HepG2 (cell line): ENCODE measurements at regions not wholly inside any gene's neighbourhood (a gene's known extent, or its start where the extent isn't known, plus 50 kb on each side); places are given as distances from the start of the nearest gene placed in this dataset.

ENCODE experiments used
- ATAC-seq: fragments of 200-7000 bp; cut with Tn5 transposase; 3 replicates; pipeline ENCODE4 v1.9.1; 2020; ENCODE audit warnings: mild to moderate bottlenecking, moderate library complexity
- BruUV-seq: library from RNA; stranded (reverse); fragments of 400-500 nt; replicated peaks from 2 replicates; lab custom pipeline; 2021; lab: Mats Ljungman, UMichigan
- CTCF ChIA-PET: fragments of 300-600 bp; formaldehyde crosslinking; extraction: SDS; loops from one replicate; lab custom pipeline; 2021; ENCODE audit warnings: low total read pairs, inconsistent platforms, low intra/inter-chr PET ratio; lab: Yijun Ruan, JAX
- POLR2A ChIA-PET: fragments of 350-600 bp; sonication (Branson Sonifier 250); formaldehyde crosslinking; loops from one replicate; lab custom pipeline; 2020; ENCODE audit warnings: antibody characterized with exemption, inconsistent platforms; lab: Yijun Ruan, JAX
- DNase-seq: peaks from one replicate; pipeline ENCODE4 v3.0.0-alpha.2; 2015; ENCODE audit warnings: low spot score
- FAIRE-seq: peaks from 3 replicates; lab custom pipeline; 2011; peaks lifted over from hg19 to GRCh38; lab: Jason Lieb, UNC
- H2AFZ ChIP-seq: one replicate; pipeline ENCODE4 v1.6.1; 2011; ENCODE audit warnings: low read length, inconsistent platforms
- H3K27ac ChIP-seq: fragments of 300-600 bp; 3 replicates; pipeline ENCODE4 v1.8.0; 2011; ENCODE audit warnings: mixed run types, mild to moderate bottlenecking, mixed read lengths, low read length, inconsistent platforms; ENCODE audit not compliant: insufficient read depth; ENCODE audit errors: extremely low read length
- H3K27me3 ChIP-seq, 2 experiments: fragments of 200-600 bp in 1 of 2; 2 replicates in 1 of 2; 3 replicates in 1 of 2; pipeline versions ENCODE4 v1.6.0 to v1.8.0; 2011; ENCODE audit warnings: low read length in 2 of 2, mild to moderate bottlenecking in 2 of 2, moderate library complexity in 2 of 2, inconsistent platforms in 1 of 2; ENCODE audit not compliant: insufficient read depth in 2 of 2, control insufficient read depth in 1 of 2
- H3K36me3 ChIP-seq, 2 experiments: fragments of 200-600 bp in 1 of 2; replicated peaks in 1 of 2; 2 replicates in 1 of 2; 3 replicates in 1 of 2; pipeline versions ENCODE4 v1.5.1 to v1.8.0; 2011; ENCODE audit warnings: low read length in 2 of 2, inconsistent platforms in 1 of 2; ENCODE audit not compliant: insufficient read depth in 2 of 2, control insufficient read depth in 1 of 2
- H3K4me1 ChIP-seq: 2 replicates; pipeline ENCODE4 v1.5.1; 2012; ENCODE audit warnings: low read length, inconsistent platforms; ENCODE audit not compliant: insufficient read depth
- H3K4me2 ChIP-seq: 2 replicates; pipeline ENCODE4 v1.6.0; 2011; ENCODE audit warnings: low read depth, low read length, inconsistent platforms
- H3K4me3 ChIP-seq, 3 experiments: fragments of 200-600 bp in 1 of 3; sonication (generic), shearing (Covaris generic) in 1 of 3; replicated peaks in 1 of 3; 2 replicates each; pipeline ENCODE4 v1.5.1; 2011 to 2016; ENCODE audit warnings: low read length in 3 of 3, inconsistent platforms in 2 of 3, low read depth in 2 of 3, mild to moderate bottlenecking in 2 of 3, control low read depth in 1 of 3, mixed read lengths in 1 of 3; ENCODE audit not compliant: insufficient read depth in 1 of 3
- H3K79me2 ChIP-seq: one replicate; pipeline ENCODE4 v1.6.1; 2011; ENCODE audit warnings: low read length, inconsistent platforms; ENCODE audit not compliant: insufficient read depth
- H3K9ac ChIP-seq: 2 replicates; pipeline ENCODE4 v1.6.0; 2011; ENCODE audit warnings: mild to moderate bottlenecking, low read depth, low read length, inconsistent platforms; ENCODE audit not compliant: insufficient read depth
- H3K9me3 ChIP-seq: 2 replicates; pipeline ENCODE4 v1.5.1; 2012; ENCODE audit warnings: mild to moderate bottlenecking, low read length
- H4K20me1 ChIP-seq: 2 replicates; pipeline ENCODE4 v1.6.0; 2011; ENCODE audit warnings: inconsistent platforms, mild to moderate bottlenecking, low read length, moderate library complexity; ENCODE audit not compliant: insufficient read depth
- ATF6 ChIP-seq: sonication (generic); formaldehyde crosslinking; conservative IDR thresholded peaks from 2 replicates; pipeline ENCODE4 v1.4.0; 2020; ENCODE audit warnings: missing genetic modification reagents
- HOXA9 ChIP-seq: sonication (generic); formaldehyde crosslinking; IDR thresholded peaks from 2 replicates; pipeline ENCODE4 v1.8.1; 2022; ENCODE audit warnings: missing genetic modification reagents, mild to moderate bottlenecking, moderate library complexity, borderline replicate concordance
- PAWR ChIP-seq: sonication (generic); formaldehyde crosslinking; IDR thresholded peaks from 2 replicates; pipeline ENCODE4 v1.4.0; 2020; ENCODE audit warnings: missing genetic modification reagents, mild to moderate bottlenecking, borderline replicate concordance
- RBM22 ChIP-seq: fragments of 200-400 bp; formaldehyde crosslinking; optimal IDR thresholded peaks from 2 replicates; pipeline ENCODE3; 2017; ENCODE audit warnings: mild to moderate bottlenecking, low read length, moderate library complexity
- SCMH1 ChIP-seq: sonication (generic); formaldehyde crosslinking; IDR thresholded peaks from 2 replicates; pipeline ENCODE4 v1.9.0; 2021; ENCODE audit warnings: missing genetic modification reagents, mild to moderate bottlenecking, borderline replicate concordance
- SIN3A ChIP-seq: IDR thresholded peaks from 2 replicates; pipeline ENCODE4 v1.6.1; 2011; ENCODE audit warnings: low read depth, mild to moderate bottlenecking, control low read depth, low read length, borderline replicate concordance
- SNAI1 ChIP-seq: sonication (generic); formaldehyde crosslinking; IDR thresholded peaks from 2 replicates; pipeline ENCODE4 v1.5.0; 2020; ENCODE audit warnings: mild to moderate bottlenecking, missing genetic modification reagents, borderline replicate concordance
- TERF1 ChIP-seq: sonication (generic); formaldehyde crosslinking; IDR thresholded peaks from 2 replicates; pipeline ENCODE4 v1.8.0; 2022; ENCODE audit warnings: mild to moderate bottlenecking, missing genetic modification reagents, moderate library complexity
- ZBTB46 ChIP-seq: sonication (generic); formaldehyde crosslinking; IDR thresholded peaks from 2 replicates; pipeline ENCODE4 v1.4.0; 2020; ENCODE audit warnings: mild to moderate bottlenecking, missing genetic modification reagents, borderline replicate concordance
- ZNF761 ChIP-seq: sonication (generic); formaldehyde crosslinking; conservative IDR thresholded peaks from 2 replicates; pipeline ENCODE4 v1.4.0; 2020; ENCODE audit warnings: mild to moderate bottlenecking, missing genetic modification reagents
- WGBS: methylation state at CpG from one replicate; pipeline ENCODE4 v1.1.6; 2017; ENCODE audit warnings: low lambda C conversion rate; 5-methylcytosine and 5-hydroxymethylcytosine counted together
- in situ Hi-C: cut with HindIII; loops from 2 replicates; pipeline ENCODE4 v1.10.0; 2017; ENCODE audit warnings: low pct_unique_long_range_greater_than_20kb; ENCODE audit not compliant: extremely low pct_ligation_motif_present
- intact Hi-C: fragments of 100-400 bp; cut with micrococcal nuclease; formaldehyde crosslinking; loops from one replicate; pipeline ENCODE4 v1.10.0; 2022; ENCODE audit not compliant: unreplicated experiment
- TF ChIP-seq, protein P1 (sequence below): sonication (generic); formaldehyde crosslinking; IDR thresholded peaks from 2 replicates; pipeline ENCODE4 v1.8.1; 2023; ENCODE audit warnings: mild to moderate bottlenecking, missing genetic modification reagents, borderline replicate concordance
- TF ChIP-seq, protein P2 (sequence below): sonication (generic); formaldehyde crosslinking; IDR thresholded peaks from 2 replicates; pipeline ENCODE4 v1.8.1; 2023; ENCODE audit warnings: missing genetic modification reagents, inconsistent platforms, borderline replicate concordance

DNA sequence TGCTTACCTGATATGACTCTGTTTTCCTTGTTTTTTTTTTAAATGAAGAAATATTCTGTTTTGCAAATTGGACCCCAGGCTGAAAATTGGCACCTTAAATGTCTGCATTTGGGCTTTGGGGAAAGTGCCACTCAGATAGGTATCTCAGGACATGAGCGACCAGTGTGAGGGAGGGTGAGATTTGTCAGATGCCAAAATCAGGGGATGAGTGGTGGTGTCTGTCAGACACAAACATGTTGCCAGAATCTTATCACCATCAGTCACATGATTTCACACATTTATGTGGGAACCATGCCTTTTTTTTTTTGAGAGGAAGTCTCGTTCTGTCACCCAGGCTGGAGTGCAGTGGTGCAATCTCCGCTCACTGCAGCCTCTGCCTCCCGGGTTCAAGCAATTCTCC, 75.6 kb upstream of the OSBPL11 start:
- TF ChIP-seq SCMH1 (CRISPR knock-in tag) (no peak), SIN3A (no peak), HOXA9 (CRISPR knock-in tag) (no peak), PAWR (CRISPR knock-in tag) (no peak), ZBTB46 (CRISPR knock-in tag) (no peak), ATF6 (CRISPR knock-in tag) (no peak), RBM22 (no peak), SNAI1 (CRISPR knock-in tag) (no peak), TERF1 (CRISPR knock-in tag) (no peak), ZNF761 (no peak)
- TF ChIP-seq, protein P1, sequence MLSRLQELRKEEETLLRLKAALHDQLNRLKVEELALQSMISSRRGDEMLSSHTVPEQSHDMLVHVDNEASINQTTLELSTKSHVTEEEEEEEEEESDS (CRISPR knock-in tag), result no peak
- TF ChIP-seq, protein P2, sequence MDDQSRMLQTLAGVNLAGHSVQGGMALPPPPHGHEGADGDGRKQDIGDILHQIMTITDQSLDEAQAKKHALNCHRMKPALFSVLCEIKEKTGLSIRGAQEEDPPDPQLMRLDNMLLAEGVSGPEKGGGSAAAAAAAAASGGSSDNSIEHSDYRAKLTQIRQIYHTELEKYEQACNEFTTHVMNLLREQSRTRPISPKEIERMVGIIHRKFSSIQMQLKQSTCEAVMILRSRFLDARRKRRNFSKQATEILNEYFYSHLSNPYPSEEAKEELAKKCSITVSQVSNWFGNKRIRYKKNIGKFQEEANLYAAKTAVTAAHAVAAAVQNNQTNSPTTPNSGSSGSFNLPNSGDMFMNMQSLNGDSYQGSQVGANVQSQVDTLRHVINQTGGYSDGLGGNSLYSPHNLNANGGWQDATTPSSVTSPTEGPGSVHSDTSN (CRISPR knock-in tag), result no peak
- Histone ChIP-seq H3K27ac (no peak overlapping the region), H3K36me3 (no peaks in the 10 kb centered on the region), H2AFZ (no peak overlapping the region), H3K79me2 (no peaks in the 10 kb centered on the region), H3K9ac (no peak overlapping the region), H3K4me3 (no peak overlapping the region), H3K4me1 (no peaks in the 10 kb centered on the region), H3K4me2 (no peak overlapping the region), H3K27me3 (no peaks in the 10 kb centered on the region; a peak in 1 of 5 replicates), H4K20me1 (no peaks in the 10 kb centered on the region), H3K9me3 (no peaks in the 10 kb centered on the region)
- ChIA-PET CTCF (no interaction called here), POLR2A (no interaction called here)
- intact Hi-C loops, result no loop called here
- ATAC-seq (no peak), FAIRE-seq (no peak), DNase-seq (no peak)
- in situ Hi-C loops, result no loop called here
- no TSS peak for BruUV-seq
- WGBS, result 70% methylated on average over 4 of the region's 4 CpGs
